ENCODE measurements at regions not wholly inside any gene's neighbourhood (a gene's known extent, or its start where the extent isn't known, plus 50 kb on each side); places are given as distances from the start of the nearest gene placed in this dataset.

GRCh38 chr5:2906302-2907090, 155.0 kb upstream of the IRX2 start:
- intact Hi-C loops (cut with micrococcal nuclease; ENCODE audit: unreplicated experiment) = no loop called here
- Histone ChIP-seq H3K4me1 (ENCODE audit: control insufficient read depth, insufficient read depth, low read length) (no peaks in the 10 kb centered on the region), H3K4me3 (no peak overlapping the region), H3K36me3 (ENCODE audit: control insufficient read depth in 2 of 2, insufficient read depth in 2 of 2, low read length in 1 of 2) (no peaks in the 10 kb centered on the region), H3K27me3 (replicated peaks in 1 of 2; ENCODE audit: control insufficient read depth in 2 of 2, insufficient read depth in 2 of 2, low read length in 1 of 2) (no peaks in the 10 kb centered on the region), H2AFZ (ENCODE audit: control insufficient read depth, low read depth, low read length) (no peak overlapping the region), H3K9me3 (replicated peaks; ENCODE audit: control insufficient read depth, insufficient read depth, low read length) (no peaks in the 10 kb centered on the region; the same call in 2 of the 3 replicates), H3K27ac (ENCODE audit: control insufficient read depth, insufficient read depth) (no peak overlapping the region), H3K79me2 (ENCODE audit: control insufficient read depth, insufficient read depth, low read length) (no peaks in the 10 kb centered on the region), H3K9ac (ENCODE audit: control insufficient read depth, insufficient read depth, low read length) (no peak overlapping the region), H4K20me1 (ENCODE audit: control insufficient read depth, insufficient read depth) (no peaks in the 10 kb centered on the region), H3K4me2 (ENCODE audit: control insufficient read depth, insufficient read depth) (no peak overlapping the region)
- CTCF ChIA-PET = no interaction called here
- WGBS (ENCODE audit: insufficient coverage, insufficient replicate concordance, low lambda C conversion rate, missing lambda C conversion rate) = 30% methylated on average over 8 of the region's 8 CpGs
- RAD21 ChIA-PET (ENCODE audit: unreplicated experiment) = no interaction called here
- POLR2A ChIA-PET = no interaction called here
- TF ChIP-seq MXI1 (IDR thresholded peaks at IDR 0.05; ENCODE audit: low read depth, low read length) = no peak
- TF ChIP-seq RAD51 (IDR thresholded peaks at IDR 0.05) = no peak
- TF ChIP-seq HDAC2 (IDR thresholded peaks at IDR 0.05) = no peak
- no peak for TF ChIP-seq SIN3A (IDR thresholded peaks at IDR 0.05; ENCODE audit: low read depth, low read length)
- TF ChIP-seq ATF2 (IDR thresholded peaks at IDR 0.05; ENCODE audit: low read length) = no peak
- TF ChIP-seq CREB1 (IDR thresholded peaks at IDR 0.05; ENCODE audit: low read depth) = no peak
- TF ChIP-seq BRCA1 (IDR thresholded peaks at IDR 0.05; ENCODE audit: low read depth, low read length) = no peak
- TF ChIP-seq ZBED1 (IDR thresholded peaks at IDR 0.05; ENCODE audit: borderline replicate concordance) = no peak
- TF ChIP-seq NRF1 (conservative IDR thresholded peaks at IDR 0.05; ENCODE audit: low read depth, low read length) = no peak
- no peak for TF ChIP-seq SPI1 (IDR thresholded peaks at IDR 0.05; ENCODE audit: borderline replicate concordance, insufficient read depth, low read depth, low read length)
- TF ChIP-seq SMAD1 (IDR thresholded peaks at IDR 0.05; ENCODE audit: low read depth, partially characterized antibody) = no peak
- ATAC-seq (no peak), DNase-seq (ENCODE audit: low read depth, low spot score) (no peak), FAIRE-seq (no peak)
- SMC1A ChIA-PET (ENCODE audit: uncharacterized antibody, unreplicated experiment) = no interaction called here
- in situ Hi-C loops (cut with MboI) = no loop called here
- BruUV-seq (replicated peaks) = no TSS peak
